ENCODE measurements at regions not wholly inside any gene's neighbourhood (a gene's known extent, or its start where the extent isn't known, plus 50 kb on each side); places are given as distances from the start of the nearest gene placed in this dataset.

- TF ChIP-seq GLIS3 (CRISPR knock-in tag; IDR thresholded peaks at IDR 0.05) (no peak), POU6F1 (CRISPR knock-in tag; IDR thresholded peaks at IDR 0.05; ENCODE audit: borderline replicate concordance, low read depth) (no peak), ZFP30 (CRISPR knock-in tag; IDR thresholded peaks at IDR 0.05) (no peak), ESRRG (CRISPR knock-in tag; IDR thresholded peaks at IDR 0.05) (no peak), OSR1 (CRISPR knock-in tag; IDR thresholded peaks at IDR 0.05) (no peak), PPARA (CRISPR knock-in tag; IDR thresholded peaks at IDR 0.05; ENCODE audit: borderline replicate concordance) (no peak), SNAI2 (CRISPR knock-in tag; IDR thresholded peaks at IDR 0.05) (no peak), BACH2 (CRISPR knock-in tag; IDR thresholded peaks at IDR 0.05; ENCODE audit: borderline replicate concordance) (no peak), ZNF8 (CRISPR knock-in tag; IDR thresholded peaks at IDR 0.05) (no peak), RARB (CRISPR knock-in tag; IDR thresholded peaks at IDR 0.05) (no peak), TOX (CRISPR knock-in tag; IDR thresholded peaks at IDR 0.05; ENCODE audit: borderline replicate concordance) (no peak), TSHZ2 (CRISPR knock-in tag; IDR thresholded peaks at IDR 0.05) (no peak), ARNTL (CRISPR knock-in tag; IDR thresholded peaks at IDR 0.05; ENCODE audit: borderline replicate concordance, low read depth) (no peak), ZNF70 (CRISPR knock-in tag; IDR thresholded peaks at IDR 0.05) (no peak), ZC3H10 (CRISPR knock-in tag; IDR thresholded peaks at IDR 0.05) (no peak), TCF4 (CRISPR knock-in tag; IDR thresholded peaks at IDR 0.05; ENCODE audit: borderline replicate concordance) (no peak)
- no peak for ATAC-seq
Measured at GRCh38 chr11:79547256-79547655, 106.4 kb upstream of the TENM4 start.

GRCh38 chr11:79546351-79546750 is 105.5 kb upstream of the TENM4 start:
- TF ChIP-seq ARNTL (CRISPR knock-in tag; IDR thresholded peaks at IDR 0.05; ENCODE audit: borderline replicate concordance, low read depth) (no peak), ZNF565 (CRISPR knock-in tag; conservative IDR thresholded peaks at IDR 0.05; ENCODE audit: low read depth) (no peak), ESRRG (CRISPR knock-in tag; IDR thresholded peaks at IDR 0.05) (no peak), ZC3H10 (CRISPR knock-in tag; IDR thresholded peaks at IDR 0.05) (no peak), PATZ1 (CRISPR knock-in tag; IDR thresholded peaks at IDR 0.05; ENCODE audit: borderline replicate concordance) (no peak), RARB (CRISPR knock-in tag; IDR thresholded peaks at IDR 0.05) (no peak), ZFP30 (CRISPR knock-in tag; IDR thresholded peaks at IDR 0.05) (no peak), TCF4 (CRISPR knock-in tag; IDR thresholded peaks at IDR 0.05; ENCODE audit: borderline replicate concordance) (no peak)
- ATAC-seq, result no peak

- peak; percentile 84 for TF ChIP-seq TCF4 (CRISPR knock-in tag; IDR thresholded peaks at IDR 0.05; ENCODE audit: borderline replicate concordance)
- TF ChIP-seq CREB5 (CRISPR knock-in tag; IDR thresholded peaks at IDR 0.05; ENCODE audit: low read depth), result no peak
- no peak for TF ChIP-seq POU6F1 (CRISPR knock-in tag; IDR thresholded peaks at IDR 0.05; ENCODE audit: borderline replicate concordance, low read depth)
- TF ChIP-seq CSDC2 (CRISPR knock-in tag; IDR thresholded peaks at IDR 0.05), result no peak
- no peak for TF ChIP-seq GLIS3 (CRISPR knock-in tag; IDR thresholded peaks at IDR 0.05)
- no peak for TF ChIP-seq PPARA (CRISPR knock-in tag; IDR thresholded peaks at IDR 0.05; ENCODE audit: borderline replicate concordance)
- ATAC-seq, result no peak
Measured at GRCh38 chr11:79544361-79544760, 103.5 kb upstream of the TENM4 start.

Measured in SK-N-SH treated with all-trans-retinoic acid at 6 μM for 48 hours (cell line).